HG02840 (cell line): ENCODE measurements at regions not wholly inside any gene's neighbourhood (a gene's known extent, or its start where the extent isn't known, plus 50 kb on each side); places are given as distances from the start of the nearest gene placed in this dataset.

ENCODE experiments used
- ATAC-seq: cut with Tn5 transposase; IDR thresholded peaks from one replicate; pipeline ENCODE4 v1.9.1; 2021; ENCODE audit warnings: mild to moderate bottlenecking, moderate library complexity, moderate number of reproducible peaks; ENCODE audit not compliant: unreplicated experiment, low FRiP score

DNA sequence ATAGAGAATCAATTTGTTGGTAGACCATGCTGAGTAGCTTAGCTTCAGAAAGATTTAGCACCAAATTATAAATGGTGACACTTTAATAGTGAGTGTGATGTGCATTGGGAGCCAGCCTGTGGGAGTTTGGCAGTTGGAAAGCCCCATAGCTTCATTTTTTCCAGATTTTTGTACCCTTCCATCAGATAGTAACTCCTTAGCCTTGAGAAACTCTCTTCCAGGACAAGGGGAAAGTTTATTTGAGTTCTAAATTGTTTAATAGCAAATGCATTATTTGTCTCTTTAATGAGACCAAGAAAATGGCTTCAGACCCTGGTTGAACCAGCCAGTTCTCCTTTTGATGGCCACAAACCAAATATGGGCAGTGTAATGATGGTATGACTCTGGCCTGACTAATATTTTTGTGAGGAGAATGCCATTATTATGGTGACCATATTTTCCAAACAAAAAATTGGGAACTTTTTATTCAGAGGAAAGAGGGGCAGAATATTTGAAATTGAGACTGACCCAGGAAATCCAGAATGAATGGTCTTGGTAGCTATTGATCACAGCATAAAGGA is 49.8 kb downstream of the PLCE1 start:
- no peak for ATAC-seq

DNA sequence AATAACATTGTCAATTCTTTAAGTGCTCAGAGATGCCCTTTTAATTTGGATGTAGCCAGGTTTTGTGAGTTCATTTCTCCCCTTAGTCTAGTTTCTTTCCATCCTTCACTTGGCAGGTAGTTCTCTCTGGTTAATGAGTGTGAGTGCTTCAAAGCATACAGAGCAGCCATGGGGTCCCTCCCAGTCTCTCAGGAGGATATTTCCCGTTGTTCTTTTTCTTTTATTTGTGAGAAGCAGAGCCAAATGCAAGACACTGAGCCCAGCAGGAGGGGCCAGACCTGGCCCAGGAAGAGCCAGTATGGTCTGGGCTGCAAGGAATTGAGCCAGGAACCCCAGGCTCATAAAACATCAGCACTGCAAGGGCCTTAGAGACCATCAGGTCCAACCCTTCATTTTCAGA is 52.4 kb downstream of the PLCE1 start:
- ATAC-seq = no peak

GRCh38 chr10:94047293-94047692 is 53.6 kb downstream of the PLCE1 start:
- no peak for ATAC-seq

- no peak for ATAC-seq
Observed at GRCh38 chr10:94049911-94050310, 56.2 kb downstream of the PLCE1 start.

DNA sequence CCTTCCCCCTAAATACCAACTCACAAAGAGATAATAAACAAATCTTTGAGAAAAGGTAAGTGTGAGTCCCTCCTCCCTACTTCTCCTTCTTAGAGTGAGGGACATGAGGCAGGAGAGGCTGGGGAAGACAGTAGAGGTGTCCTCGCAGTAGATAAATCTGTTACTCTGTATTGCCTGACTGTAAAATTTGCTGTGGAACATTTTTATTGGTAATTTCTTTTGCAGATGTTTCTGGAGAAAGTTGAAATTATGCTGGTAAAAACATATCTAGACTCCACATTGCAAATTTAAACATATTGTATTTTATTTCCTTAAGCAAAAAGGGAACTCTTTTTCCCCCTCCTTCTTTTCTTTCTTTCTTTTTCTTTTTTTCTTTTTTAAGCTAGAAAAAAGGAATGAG is 58.5 kb downstream of the PLCE1 start:
- ATAC-seq = no peak

GRCh38 chr10:94052866-94053791 is 59.4 kb downstream of the PLCE1 start:
- ATAC-seq = no peak

DNA sequence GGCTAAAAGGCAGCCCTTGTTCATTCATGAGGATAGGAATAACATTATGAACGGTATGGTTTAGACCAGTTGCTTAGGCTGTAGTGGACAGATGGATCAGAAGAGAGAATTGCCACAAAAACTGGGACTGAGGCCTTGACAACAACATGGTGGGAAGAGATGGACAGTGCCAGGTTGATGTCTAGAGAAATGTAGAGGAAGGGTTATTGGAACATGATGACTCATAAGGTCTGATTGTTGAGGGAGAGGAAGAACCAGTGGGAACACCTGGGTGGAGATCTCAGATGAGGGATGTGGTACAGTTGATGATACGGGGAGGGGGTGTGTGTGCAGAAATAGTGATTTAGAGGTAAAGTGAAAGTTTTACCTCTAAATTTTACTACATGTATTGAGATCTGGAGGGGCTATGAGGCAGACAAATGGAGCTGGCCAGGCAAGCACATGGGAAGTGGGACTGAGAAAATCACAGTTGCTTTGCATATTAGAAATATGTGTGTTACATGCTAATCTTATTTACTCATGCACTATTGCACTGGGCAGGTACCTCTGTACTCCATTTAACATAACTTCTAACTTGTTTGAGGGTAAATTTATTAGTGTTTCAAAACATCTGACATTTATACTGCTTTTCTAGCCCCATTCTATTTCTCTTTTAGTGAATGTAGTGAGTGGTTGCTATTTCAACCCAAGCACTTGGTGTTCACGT is 65.6 kb downstream of the PLCE1 start:
- no peak for ATAC-seq

DNA sequence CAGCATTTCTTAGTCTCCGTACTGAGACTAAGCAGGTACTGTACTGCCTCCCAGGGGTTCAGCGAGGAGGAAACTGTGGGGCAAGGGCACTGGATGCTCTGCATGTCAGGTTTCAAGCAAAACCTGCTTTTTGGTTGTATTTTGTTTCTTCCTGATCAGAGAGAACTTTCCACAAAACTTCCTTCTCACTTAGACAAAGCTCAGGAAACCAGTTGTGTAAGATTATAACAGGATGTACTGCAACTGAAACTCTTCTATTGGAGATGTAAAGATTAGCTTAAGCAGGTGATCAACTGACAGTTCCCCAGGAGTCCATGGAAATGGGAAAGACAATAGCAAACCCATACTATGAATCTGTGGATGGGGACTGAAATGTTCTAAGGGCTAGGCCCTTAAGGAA is 67.3 kb downstream of the PLCE1 start:
- no peak for ATAC-seq

- no peak for ATAC-seq
Observed at GRCh38 chr10:94062611-94063010, 68.9 kb downstream of the PLCE1 start.

DNA sequence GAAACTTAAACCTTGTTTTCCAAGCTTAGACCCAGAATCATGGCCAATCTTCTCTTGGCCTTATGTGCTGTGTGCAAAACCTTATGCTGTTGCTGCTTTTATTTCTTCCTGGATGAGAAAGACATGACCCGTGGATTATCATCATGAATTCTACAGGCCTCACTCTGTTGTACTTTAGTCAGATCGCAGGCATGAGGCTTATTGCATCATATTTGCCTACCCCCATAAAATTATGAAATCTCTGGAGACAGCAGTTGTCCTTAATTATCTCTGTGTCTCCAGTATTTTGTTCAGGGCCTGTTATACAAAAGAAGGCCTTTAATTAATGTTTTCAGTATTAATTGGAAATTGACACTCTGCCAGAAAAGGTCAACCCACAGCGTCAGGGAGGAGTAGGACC is 71.6 kb downstream of the PLCE1 start:
- ATAC-seq = no peak

GRCh38 chr10:94065787-94066186 is 72.1 kb downstream of the PLCE1 start:
- no peak for ATAC-seq

DNA sequence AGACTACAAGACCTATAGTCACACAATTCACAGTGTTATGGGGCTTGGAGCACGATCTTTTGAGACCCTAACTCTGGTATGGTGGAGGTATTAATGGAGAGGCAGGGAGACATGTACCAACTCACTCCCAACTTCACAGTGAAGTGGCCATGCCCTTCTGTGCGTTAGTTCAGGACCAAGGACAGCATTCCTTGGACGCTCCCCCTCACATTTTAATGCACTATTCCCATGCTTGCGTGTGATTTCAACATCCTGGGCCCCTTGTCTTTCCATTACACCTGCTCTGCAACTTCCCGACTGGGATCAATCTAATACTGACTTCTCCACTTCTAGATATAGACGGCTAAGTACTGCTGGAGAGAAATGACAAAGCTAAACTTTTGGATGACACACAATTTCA is 72.7 kb downstream of the PLCE1 start:
- ATAC-seq = no peak

DNA sequence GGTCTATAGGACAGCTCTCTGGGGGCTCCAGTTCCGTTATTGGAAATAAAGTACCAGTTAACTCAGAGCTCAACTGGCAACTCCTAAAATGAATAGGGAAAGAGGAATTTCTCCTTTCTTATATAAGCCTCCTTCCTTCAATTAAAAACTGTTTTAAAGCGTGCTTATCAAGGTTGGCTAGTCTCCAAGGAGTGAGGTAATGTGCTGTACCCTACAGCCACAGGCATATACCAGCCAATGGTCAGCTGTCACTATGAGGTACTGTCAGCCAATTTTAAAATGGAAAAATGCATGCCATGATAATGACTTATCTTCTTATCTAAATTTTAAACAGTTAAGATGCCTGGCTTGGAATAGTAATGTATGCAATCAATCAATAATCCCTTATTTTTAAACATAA is 76.2 kb downstream of the PLCE1 start:
- no peak for ATAC-seq

GRCh38 chr10:94074462-94074861 is 80.7 kb downstream of the PLCE1 start:
- ATAC-seq = no peak

GRCh38 chr10:94075506-94075905 is 81.8 kb downstream of the PLCE1 start:
- ATAC-seq = no peak

- ATAC-seq = no peak
Observed at GRCh38 chr10:94076325-94076841, 82.7 kb downstream of the PLCE1 start.

GRCh38 chr10:94077042-94077441 is 83.3 kb downstream of the PLCE1 start:
- no peak for ATAC-seq

DNA sequence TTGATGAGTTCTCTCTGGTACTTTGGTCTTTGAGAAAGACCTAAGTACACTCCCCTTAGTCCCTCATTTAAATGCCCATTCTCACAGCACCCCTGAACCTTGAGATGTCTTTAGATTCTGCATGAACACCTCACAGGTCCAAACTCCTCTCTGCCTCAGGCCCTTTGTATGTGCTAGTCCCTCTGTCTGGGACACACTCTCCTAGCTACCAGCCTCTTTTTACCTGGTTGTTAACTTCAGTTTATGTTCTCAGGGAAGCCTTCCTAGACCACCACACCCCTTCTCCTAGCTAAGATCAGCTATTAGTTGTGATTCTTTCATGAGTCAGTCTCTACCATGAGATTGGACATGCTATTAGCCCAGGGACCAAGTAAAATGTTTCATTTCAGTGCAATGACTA is 86.4 kb downstream of the PLCE1 start:
- ATAC-seq = no peak

DNA sequence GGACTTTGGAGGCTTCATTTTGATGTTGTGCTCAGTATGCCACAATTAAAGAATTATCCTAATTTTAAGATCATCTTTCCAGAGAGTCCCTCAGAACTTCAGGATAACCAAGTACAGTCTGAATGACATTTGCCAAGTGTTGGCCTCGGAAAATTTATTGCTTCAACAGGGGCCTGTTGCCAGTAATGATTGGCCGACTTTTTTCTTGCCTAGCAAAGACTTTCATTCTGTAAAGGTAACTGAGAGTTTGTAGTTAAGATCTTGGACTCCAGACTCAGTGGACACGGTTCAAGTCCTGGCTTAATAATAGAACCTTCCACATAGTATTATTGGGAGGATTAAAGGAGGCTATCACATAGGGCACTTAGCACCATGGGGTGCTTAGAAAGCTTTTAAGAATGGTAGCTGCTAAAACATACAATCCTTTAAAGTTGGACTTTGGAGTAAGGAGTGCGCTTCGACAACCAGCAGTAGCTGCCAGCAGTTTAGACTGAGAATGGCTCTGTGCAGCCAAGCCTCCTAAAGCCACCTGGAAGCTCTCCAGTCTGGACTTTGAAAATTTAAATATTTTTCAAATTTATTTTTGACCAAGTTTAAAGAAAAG is 90.0 kb downstream of the PLCE1 start:
- ATAC-seq = no peak

DNA sequence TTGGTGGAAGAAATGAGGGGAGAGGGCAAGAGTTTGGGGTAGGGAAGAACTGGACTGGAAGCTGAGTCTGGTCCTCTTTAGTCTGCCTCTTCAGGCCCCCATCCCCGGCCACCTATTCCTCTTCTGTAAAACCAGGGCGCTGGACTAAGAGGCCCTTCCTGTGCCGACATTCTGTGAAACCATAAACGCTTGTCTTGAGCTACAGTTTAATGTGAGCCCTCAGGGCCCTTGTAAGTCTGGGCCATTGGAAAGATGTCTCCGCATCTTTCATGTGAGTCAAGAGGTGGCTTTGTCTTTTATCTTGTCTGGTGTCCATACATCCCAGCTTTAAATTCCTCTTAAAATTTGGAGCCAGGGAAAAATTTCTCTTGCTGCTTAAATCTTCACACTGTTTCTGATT is 90.6 kb downstream of the PLCE1 start:
- no peak for ATAC-seq

GRCh38 chr10:94085288-94085687 is 91.6 kb downstream of the PLCE1 start:
- no peak for ATAC-seq
